SU-DHL-6 (cell line): ENCODE measurements at regions not wholly inside any gene's neighbourhood (a gene's known extent, or its start where the extent isn't known, plus 50 kb on each side); places are given as distances from the start of the nearest gene placed in this dataset.

ENCODE experiments used
- H2AFZ ChIP-seq: fragments of 200-600 bp; sonication (generic); 2 replicates; pipeline ENCODE4 v1.6.1; 2014; ENCODE audit warnings: low read depth, mild to moderate bottlenecking, moderate library complexity, mixed read lengths, antibody characterized with exemption, low read length; ENCODE audit not compliant: severe bottlenecking
- H3F3A ChIP-seq: fragments of 200-600 bp; shearing (Covaris generic); 2 replicates; pipeline ENCODE4 v1.6.0; 2016; ENCODE audit warnings: antibody characterized with exemption, mild to moderate bottlenecking; ENCODE audit not compliant: insufficient read depth
- H3K27ac ChIP-seq: fragments of 200-600 bp; sonication (generic); 2 replicates; pipeline ENCODE4 v1.5.1; 2016; ENCODE audit warnings: low read depth, mild to moderate bottlenecking, low read length, moderate library complexity, mixed read lengths
- H3K27me3 ChIP-seq: fragments of 200-600 bp; sonication (generic), shearing (Covaris generic); 2 replicates; pipeline ENCODE4 v1.6.0; 2014; ENCODE audit warnings: mild to moderate bottlenecking, low read length
- H3K36me3 ChIP-seq: fragments of 200-600 bp; sonication (generic); 2 replicates; pipeline ENCODE4 v1.6.1; 2014; ENCODE audit warnings: mild to moderate bottlenecking, low read length, mixed read lengths
- H3K4me2 ChIP-seq: fragments of 300-600, 200-600 bp; shearing (Covaris generic), sonication (generic); 2 replicates; pipeline ENCODE4 v1.6.0; 2014; ENCODE audit warnings: low read length, low read depth, mild to moderate bottlenecking; ENCODE audit not compliant: poor library complexity, severe bottlenecking
- H3K4me3 ChIP-seq: fragments of 200-600 bp; sonication (generic); 2 replicates; pipeline ENCODE4 v1.5.1; 2014; ENCODE audit warnings: antibody characterized with exemption, low read length, mild to moderate bottlenecking, mixed read lengths; ENCODE audit not compliant: insufficient read depth, poor library complexity, severe bottlenecking
- H3K79me2 ChIP-seq: fragments of 200-600 bp; sonication (generic); 2 replicates; pipeline ENCODE4 v1.6.1; 2014; ENCODE audit warnings: mild to moderate bottlenecking, low read length, moderate library complexity; ENCODE audit not compliant: insufficient read depth
- H3K9ac ChIP-seq: fragments of 200-600 bp; sonication (generic); 2 replicates; pipeline ENCODE4 v1.7.0; 2014; ENCODE audit warnings: mild to moderate bottlenecking, low read length
- H3K9me2 ChIP-seq: fragments of 200-600 bp; sonication (generic); replicated peaks from 2 replicates; pipeline ENCODE4 v1.6.1; 2014; ENCODE audit warnings: low read length; ENCODE audit not compliant: insufficient read depth
- H3K9me3 ChIP-seq: fragments of 200-600 bp; sonication (generic); 2 replicates; pipeline ENCODE4 v1.6.1; 2014; ENCODE audit warnings: low read length, mixed read lengths; ENCODE audit not compliant: insufficient read depth
- H4K20me1 ChIP-seq: fragments of 200-600 bp; sonication (generic); 2 replicates; pipeline ENCODE4 v1.6.1; 2014; ENCODE audit warnings: low read depth, mild to moderate bottlenecking, antibody characterized with exemption, low read length, moderate library complexity, mixed read lengths
- EZH2phosphoT487 ChIP-seq: fragments of 200-600 bp; sonication (generic), shearing (Covaris generic); conservative IDR thresholded peaks from 2 replicates; pipeline ENCODE4 v1.6.1; 2018; ENCODE audit warnings: mild to moderate bottlenecking, antibody characterized with exemption, low read length, moderate library complexity, mixed read lengths
- TF ChIP-seq, protein P1 (sequence below): fragments of 200-600 bp; sonication (generic); IDR thresholded peaks from one replicate; pipeline ENCODE4 v1.5.1; 2017; ENCODE audit warnings: antibody characterized with exemption, mild to moderate bottlenecking, low read length, moderate library complexity; ENCODE audit not compliant: insufficient read depth, poor library complexity, severe bottlenecking

DNA sequence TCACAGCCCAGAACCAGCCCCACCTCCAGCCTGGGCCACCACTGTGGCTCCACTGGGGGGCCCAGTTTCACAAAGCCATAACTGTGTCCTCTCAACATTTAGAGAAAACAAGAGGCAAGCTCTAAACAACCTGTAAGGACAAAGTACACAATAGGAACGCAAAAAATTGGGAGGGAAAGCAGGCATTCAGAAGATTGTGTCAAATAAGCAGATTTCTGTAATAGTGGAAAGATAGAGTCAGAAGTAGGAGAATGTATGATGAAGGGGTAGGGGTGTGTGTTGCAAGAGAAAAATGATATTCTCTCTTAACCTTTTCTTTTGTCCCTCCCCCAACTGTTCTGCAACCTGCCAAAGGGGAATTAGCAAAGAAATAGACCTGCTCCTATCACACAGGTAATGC lies 449.9 kb upstream of the NPVF start:
- no peaks in the 10 kb centered on the region for H3K27me3 ChIP-seq
- no peak overlapping the region for H3K9ac ChIP-seq
- no peaks in the 10 kb centered on the region; the same call in 1 of the 2 replicates for H3K9me2 ChIP-seq

DNA sequence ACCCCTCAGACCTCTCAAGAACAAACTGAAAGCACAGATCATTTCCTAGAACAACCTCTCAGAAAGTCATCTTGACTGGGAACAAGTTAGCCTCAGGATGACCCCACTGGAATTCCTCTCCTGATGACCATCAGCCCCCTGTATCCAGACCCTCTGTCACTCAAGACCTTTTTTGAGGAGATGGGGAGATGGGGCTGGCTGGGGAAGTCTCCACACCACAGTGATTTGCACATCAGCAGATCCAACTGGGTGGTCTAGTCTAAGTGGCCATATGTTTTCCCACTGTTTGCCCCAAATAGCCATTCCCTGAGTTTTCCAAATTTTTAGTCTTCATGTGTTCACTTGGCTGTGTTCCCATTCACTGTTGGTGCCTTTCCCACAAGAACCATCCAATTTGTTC lies 452.4 kb upstream of the NPVF start:
- Histone ChIP-seq H3F3A (no peaks in the 10 kb centered on the region), H3K9ac (no peak overlapping the region), H3K9me3 (no peaks in the 10 kb centered on the region), H3K4me3 (no peak overlapping the region), H2AFZ (no peak overlapping the region), H3K4me2 (no peak overlapping the region), H3K79me2 (no peaks in the 10 kb centered on the region), H3K27ac (no peak overlapping the region), H4K20me1 (no peaks in the 10 kb centered on the region), H3K36me3 (no peaks in the 10 kb centered on the region), H3K27me3 (no peaks in the 10 kb centered on the region), H3K9me2 (no peaks in the 10 kb centered on the region)
- no peak for TF ChIP-seq EZH2phosphoT487

More for the DNA sequence above, 449.9 kb upstream of the NPVF start:
- H4K20me1 ChIP-seq: no peaks in the 10 kb centered on the region
- TF ChIP-seq, protein P1, sequence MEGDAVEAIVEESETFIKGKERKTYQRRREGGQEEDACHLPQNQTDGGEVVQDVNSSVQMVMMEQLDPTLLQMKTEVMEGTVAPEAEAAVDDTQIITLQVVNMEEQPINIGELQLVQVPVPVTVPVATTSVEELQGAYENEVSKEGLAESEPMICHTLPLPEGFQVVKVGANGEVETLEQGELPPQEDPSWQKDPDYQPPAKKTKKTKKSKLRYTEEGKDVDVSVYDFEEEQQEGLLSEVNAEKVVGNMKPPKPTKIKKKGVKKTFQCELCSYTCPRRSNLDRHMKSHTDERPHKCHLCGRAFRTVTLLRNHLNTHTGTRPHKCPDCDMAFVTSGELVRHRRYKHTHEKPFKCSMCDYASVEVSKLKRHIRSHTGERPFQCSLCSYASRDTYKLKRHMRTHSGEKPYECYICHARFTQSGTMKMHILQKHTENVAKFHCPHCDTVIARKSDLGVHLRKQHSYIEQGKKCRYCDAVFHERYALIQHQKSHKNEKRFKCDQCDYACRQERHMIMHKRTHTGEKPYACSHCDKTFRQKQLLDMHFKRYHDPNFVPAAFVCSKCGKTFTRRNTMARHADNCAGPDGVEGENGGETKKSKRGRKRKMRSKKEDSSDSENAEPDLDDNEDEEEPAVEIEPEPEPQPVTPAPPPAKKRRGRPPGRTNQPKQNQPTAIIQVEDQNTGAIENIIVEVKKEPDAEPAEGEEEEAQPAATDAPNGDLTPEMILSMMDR: no peak
- TF ChIP-seq EZH2phosphoT487: no peak
- no peaks in the 10 kb centered on the region for H3K9me3 ChIP-seq
- no peaks in the 10 kb centered on the region for H3K36me3 ChIP-seq
- H3K27ac ChIP-seq: no peak overlapping the region
- H2AFZ ChIP-seq: no peak overlapping the region
- H3K79me2 ChIP-seq: no peaks in the 10 kb centered on the region
- no peak overlapping the region for H3K4me3 ChIP-seq
- H3K4me2 ChIP-seq: no peak overlapping the region
- no peaks in the 10 kb centered on the region for H3F3A ChIP-seq

DNA sequence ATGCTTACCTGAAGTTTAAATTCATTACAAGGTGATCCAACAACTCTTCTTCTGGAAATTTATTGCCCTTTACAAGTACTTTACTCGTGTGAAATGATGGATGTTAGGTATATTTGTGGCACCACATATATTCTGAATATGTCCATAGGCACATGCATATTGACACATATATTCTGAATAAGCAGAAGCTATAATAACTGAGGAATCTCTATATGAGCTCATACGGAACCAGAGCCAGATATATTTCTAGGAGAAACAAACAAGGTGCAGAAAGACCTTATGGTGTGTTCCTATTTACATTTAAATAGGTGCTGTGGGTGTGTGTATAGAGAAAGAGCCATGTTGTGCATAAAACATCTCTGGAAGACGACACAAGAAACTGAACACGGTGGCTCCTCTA lies 456.1 kb upstream of the NPVF start:
- no peak for TF ChIP-seq EZH2phosphoT487
- TF ChIP-seq, protein P1: no peak
- Histone ChIP-seq H2AFZ (no peak overlapping the region), H4K20me1 (no peaks in the 10 kb centered on the region), H3K27ac (no peak overlapping the region), H3K27me3 (no peaks in the 10 kb centered on the region), H3K36me3 (no peaks in the 10 kb centered on the region), H3K9me3 (no peaks in the 10 kb centered on the region), H3F3A (no peaks in the 10 kb centered on the region), H3K4me3 (no peak overlapping the region), H3K79me2 (no peaks in the 10 kb centered on the region), H3K4me2 (no peak overlapping the region), H3K9me2 (no peaks in the 10 kb centered on the region), H3K9ac (no peak overlapping the region)

DNA sequence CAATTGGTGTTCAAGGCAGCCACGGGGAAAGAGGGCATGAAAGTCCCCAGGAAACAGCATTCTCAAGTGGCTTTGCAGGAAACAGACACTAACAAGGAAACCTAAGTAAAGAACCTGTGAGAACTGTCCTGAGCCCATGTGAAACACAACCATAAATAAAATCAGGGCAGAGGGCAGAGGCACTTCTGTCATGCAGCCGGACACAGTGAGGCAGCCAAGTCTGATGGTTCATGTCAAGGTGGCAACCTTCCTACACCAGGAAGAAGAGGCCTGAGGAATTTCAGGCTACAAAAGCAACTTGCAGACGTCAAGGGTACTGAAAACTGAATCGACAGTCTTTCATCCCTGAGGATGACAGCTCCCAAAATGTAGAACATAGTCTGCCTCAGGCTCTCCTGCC lies 458.2 kb upstream of the NPVF start:
- no peak overlapping the region for H3K4me2 ChIP-seq
- H3K36me3 ChIP-seq: no peaks in the 10 kb centered on the region
- H2AFZ ChIP-seq: no peak overlapping the region
- no peaks in the 10 kb centered on the region for H3F3A ChIP-seq
- H3K9ac ChIP-seq: no peak overlapping the region
- no peaks in the 10 kb centered on the region for H3K9me3 ChIP-seq
- no peaks in the 10 kb centered on the region for H3K9me2 ChIP-seq
- TF ChIP-seq, protein P1: no peak
- no peak overlapping the region for H3K27ac ChIP-seq
- H3K27me3 ChIP-seq: no peaks in the 10 kb centered on the region
- H4K20me1 ChIP-seq: no peaks in the 10 kb centered on the region
- no peak overlapping the region for H3K4me3 ChIP-seq
- no peaks in the 10 kb centered on the region for H3K79me2 ChIP-seq
